ENCODE measurements at regions not wholly inside any gene's neighbourhood (a gene's known extent, or its start where the extent isn't known, plus 50 kb on each side); places are given as distances from the start of the nearest gene placed in this dataset.

DNA sequence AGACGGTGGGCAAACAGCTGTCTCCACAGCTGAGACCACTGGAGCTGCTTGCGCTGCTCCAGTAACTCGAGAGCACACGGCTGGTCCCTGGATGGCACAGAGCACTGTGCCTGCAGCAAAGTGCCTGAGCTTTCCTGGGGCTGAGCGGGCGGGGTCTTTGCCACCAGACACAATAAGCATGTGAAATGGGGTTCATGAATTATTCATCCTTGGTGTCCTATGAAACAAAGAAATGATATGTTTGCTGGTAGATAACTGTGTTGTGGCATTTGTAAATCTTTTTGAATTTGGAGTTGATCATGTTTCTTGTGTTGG lies 151.7 kb upstream of the MPDZ start:
- Histone ChIP-seq H3K36me3 (ENCODE audit: control insufficient read depth in 4 of 4, insufficient read depth in 4 of 4, low read length in 4 of 4) (no peaks in the 10 kb centered on the region), H3K9me3 (ENCODE audit: control insufficient read depth in 4 of 4, insufficient read depth in 3 of 4, low read length in 3 of 4) (no peaks in the 10 kb centered on the region), H3K27me3 (ENCODE audit: control insufficient read depth in 3 of 3, insufficient read depth in 3 of 3, low read length in 2 of 3) (no peaks in the 10 kb centered on the region), H3K4me1 (ENCODE audit: control insufficient read depth in 5 of 5, insufficient read depth in 5 of 5, low read length in 5 of 5) (peaks cover 0 to 42% (median 8%) of the 10 kb centered on the region in 5 donors), H3K27ac (ENCODE audit: low read depth in 1 of 2, low read length in 1 of 2) (no peak overlapping the region), H3K9ac (ENCODE audit: insufficient read depth in 1 of 2, low read length in 2 of 2) (no peak overlapping the region), H3K4me3 (no peak overlapping the region)
- no peak for DNase-seq
- 84 to 87% methylated on average over 6 of the region's 6 CpGs for WGBS, 2 donors
- TF ChIP-seq, protein P1, sequence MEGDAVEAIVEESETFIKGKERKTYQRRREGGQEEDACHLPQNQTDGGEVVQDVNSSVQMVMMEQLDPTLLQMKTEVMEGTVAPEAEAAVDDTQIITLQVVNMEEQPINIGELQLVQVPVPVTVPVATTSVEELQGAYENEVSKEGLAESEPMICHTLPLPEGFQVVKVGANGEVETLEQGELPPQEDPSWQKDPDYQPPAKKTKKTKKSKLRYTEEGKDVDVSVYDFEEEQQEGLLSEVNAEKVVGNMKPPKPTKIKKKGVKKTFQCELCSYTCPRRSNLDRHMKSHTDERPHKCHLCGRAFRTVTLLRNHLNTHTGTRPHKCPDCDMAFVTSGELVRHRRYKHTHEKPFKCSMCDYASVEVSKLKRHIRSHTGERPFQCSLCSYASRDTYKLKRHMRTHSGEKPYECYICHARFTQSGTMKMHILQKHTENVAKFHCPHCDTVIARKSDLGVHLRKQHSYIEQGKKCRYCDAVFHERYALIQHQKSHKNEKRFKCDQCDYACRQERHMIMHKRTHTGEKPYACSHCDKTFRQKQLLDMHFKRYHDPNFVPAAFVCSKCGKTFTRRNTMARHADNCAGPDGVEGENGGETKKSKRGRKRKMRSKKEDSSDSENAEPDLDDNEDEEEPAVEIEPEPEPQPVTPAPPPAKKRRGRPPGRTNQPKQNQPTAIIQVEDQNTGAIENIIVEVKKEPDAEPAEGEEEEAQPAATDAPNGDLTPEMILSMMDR (IDR thresholded peaks at IDR 0.05; ENCODE audit: control extremely low read depth, extremely low read depth), result no peak
- ATAC-seq (ENCODE audit: insufficient read depth, low FRiP score), result no peak

DNA sequence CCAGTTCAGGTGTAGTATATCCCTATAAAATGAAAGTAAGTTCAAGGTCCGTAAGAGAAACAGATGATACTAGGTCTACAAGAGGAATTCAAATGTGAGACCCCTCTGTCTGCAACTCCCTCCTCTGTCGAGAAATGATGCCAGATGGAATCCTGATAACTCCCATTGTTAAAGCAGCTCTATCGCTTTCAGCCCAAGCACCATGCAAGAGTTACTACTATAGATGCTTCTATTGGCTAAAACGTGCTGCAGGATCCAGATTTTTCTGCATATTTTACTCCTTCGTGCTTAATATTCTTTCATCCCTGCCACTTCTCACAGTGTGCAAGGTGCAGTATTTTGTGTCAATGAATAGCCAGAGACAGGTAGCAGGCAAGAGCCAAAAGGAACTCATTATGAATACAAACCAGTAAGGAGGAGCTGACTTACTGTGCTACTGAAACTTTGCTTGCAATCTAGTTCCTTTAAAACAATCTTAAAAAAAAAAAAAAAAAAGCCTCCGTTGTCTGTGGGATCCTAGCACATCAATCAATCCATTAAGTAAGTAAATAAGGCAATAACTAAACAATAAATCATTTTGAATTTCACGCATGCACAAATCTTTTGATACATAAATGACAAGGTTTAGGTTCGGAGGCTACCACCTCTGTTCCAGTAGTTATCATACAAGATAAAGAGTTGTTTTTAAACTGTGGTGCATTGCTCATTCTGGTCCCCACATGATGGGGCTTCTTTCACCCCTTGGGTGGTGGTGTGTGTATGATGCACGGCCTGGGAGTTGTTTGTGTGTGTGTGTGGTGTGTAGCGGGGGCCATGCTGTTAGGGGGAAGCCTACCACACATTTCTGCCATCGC lies 151.1 kb upstream of the MPDZ start:
- ATAC-seq (ENCODE audit: insufficient read depth, low FRiP score) (no peak), DNase-seq (no peak)
- no peak overlapping the region for H3K9ac ChIP-seq (ENCODE audit: insufficient read depth in 1 of 2, low read length in 2 of 2)
- no peaks in the 10 kb centered on the region for H3K27me3 ChIP-seq (ENCODE audit: control insufficient read depth in 3 of 3, insufficient read depth in 3 of 3, low read length in 2 of 3)
- H3K27ac ChIP-seq (ENCODE audit: low read depth in 1 of 2, low read length in 1 of 2), result no peak overlapping the region
- no peak overlapping the region for H3K4me3 ChIP-seq
- no peaks in the 10 kb centered on the region for H3K36me3 ChIP-seq (ENCODE audit: control insufficient read depth in 4 of 4, insufficient read depth in 4 of 4, low read length in 4 of 4)
- H3K9me3 ChIP-seq (ENCODE audit: control insufficient read depth in 4 of 4, insufficient read depth in 3 of 4, low read length in 3 of 4), result no peaks in the 10 kb centered on the region
- H3K4me1 ChIP-seq (ENCODE audit: control insufficient read depth in 5 of 5, insufficient read depth in 5 of 5, low read length in 5 of 5), result peaks cover 0 to 44% (median 8%) of the 10 kb centered on the region in 5 donors
- 70% methylated on average over 11 of the region's 11 CpGs for WGBS, 2 donors
- TF ChIP-seq, protein P1 (IDR thresholded peaks at IDR 0.05; ENCODE audit: control extremely low read depth, extremely low read depth), result no peak

DNA sequence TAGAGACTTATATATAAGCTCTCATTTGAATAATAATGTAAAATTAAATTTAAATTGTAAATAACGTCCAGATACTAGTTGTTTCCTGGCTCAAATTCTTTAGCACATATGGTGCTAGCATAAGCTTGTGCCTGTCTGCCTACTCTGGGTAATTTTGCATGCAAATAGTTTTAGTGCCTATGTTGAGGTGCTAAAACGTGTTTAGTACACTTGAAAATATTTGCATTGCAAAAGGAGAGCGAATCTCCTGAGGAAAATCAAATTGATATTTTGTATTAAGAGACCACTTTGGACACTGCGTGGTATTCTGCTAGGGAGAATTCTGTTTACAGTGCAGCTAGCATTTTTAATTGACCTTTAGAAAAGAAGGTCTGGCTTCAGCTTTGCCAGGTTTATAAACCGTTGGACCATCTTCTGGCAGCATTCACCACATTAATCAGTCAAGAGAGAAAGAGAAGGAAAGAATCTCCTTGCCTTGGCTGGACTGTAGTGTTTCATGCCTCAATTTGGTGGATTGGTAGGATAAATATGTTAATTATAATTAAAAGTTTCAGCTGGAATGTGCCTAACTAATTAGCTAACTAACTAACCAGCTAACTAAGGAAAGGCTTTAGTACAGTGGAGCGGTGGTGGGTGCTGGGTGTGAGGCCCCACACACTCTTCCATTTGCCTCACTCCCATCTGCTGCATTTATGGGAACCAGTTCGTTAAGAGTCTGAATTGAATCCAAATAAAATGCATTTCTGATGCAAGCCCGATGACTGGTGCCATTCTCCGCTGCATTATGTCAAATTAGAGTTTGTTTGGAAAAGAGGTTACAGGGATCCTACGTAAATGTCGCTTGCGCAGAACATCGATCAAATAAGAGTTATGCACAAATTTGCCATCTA lies 150.1 kb upstream of the MPDZ start:
- Histone ChIP-seq H3K9me3 (ENCODE audit: control insufficient read depth in 4 of 4, insufficient read depth in 3 of 4, low read length in 3 of 4) (no peaks in the 10 kb centered on the region), H3K27me3 (ENCODE audit: control insufficient read depth in 3 of 3, insufficient read depth in 3 of 3, low read length in 2 of 3) (no peaks in the 10 kb centered on the region), H3K4me3 (no peak overlapping the region), H3K9ac (ENCODE audit: insufficient read depth in 1 of 2, low read length in 2 of 2) (no peak overlapping the region), H3K4me1 (ENCODE audit: control insufficient read depth in 5 of 5, insufficient read depth in 5 of 5, low read length in 5 of 5) (peaks cover 0 to 44% (median 8%) of the 10 kb centered on the region in 5 donors), H3K36me3 (ENCODE audit: control insufficient read depth in 4 of 4, insufficient read depth in 4 of 4, low read length in 4 of 4) (no peaks in the 10 kb centered on the region), H3K27ac (ENCODE audit: low read depth in 1 of 2, low read length in 1 of 2) (no peak overlapping the region)
- 81 to 85% methylated on average over 13 of the region's 13 CpGs for WGBS, 2 donors
- ATAC-seq (ENCODE audit: insufficient read depth, low FRiP score) (no peak), DNase-seq (no peak)
- TF ChIP-seq, protein P1 (IDR thresholded peaks at IDR 0.05; ENCODE audit: control extremely low read depth, extremely low read depth), result no peak
